MM.1S (cell line): ENCODE measurements at regions not wholly inside any gene's neighbourhood (a gene's known extent, or its start where the extent isn't known, plus 50 kb on each side); places are given as distances from the start of the nearest gene placed in this dataset.

Source experiments
- EZH2 ChIP-seq: fragments of 300-600 bp; sonication (generic); optimal IDR thresholded peaks from 2 replicates; pipeline ENCODE3; 2017; ENCODE audit warnings: low read depth, mild to moderate bottlenecking, antibody characterized with exemption, low read length, mixed read lengths
- TF ChIP-seq, protein P1 (sequence below): fragments of 300-600 bp; sonication (generic); IDR thresholded peaks from 2 replicates; pipeline ENCODE4 v1.5.1; 2016; ENCODE audit warnings: antibody characterized with exemption, low read length, mixed read lengths

DNA sequence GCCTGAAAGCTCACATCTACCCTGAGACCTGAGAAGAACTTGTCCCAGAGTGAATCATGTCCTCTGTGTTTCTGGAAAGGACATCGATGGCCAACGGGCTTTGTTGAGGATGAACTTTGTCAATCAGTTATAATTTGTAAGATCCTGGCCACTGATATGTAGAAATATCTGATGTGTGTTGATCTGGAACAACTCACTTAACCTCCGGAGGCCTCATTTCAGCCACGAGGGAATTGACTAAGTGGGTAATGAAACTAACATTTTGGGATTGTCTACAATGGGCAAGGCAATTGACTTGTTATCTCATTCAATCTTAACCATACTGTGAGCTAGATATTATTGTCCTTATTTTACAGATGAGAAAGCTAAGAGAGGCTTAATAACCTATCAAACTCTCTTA, 468.1 kb upstream of the NRP1 start:
- TF ChIP-seq, protein P1, sequence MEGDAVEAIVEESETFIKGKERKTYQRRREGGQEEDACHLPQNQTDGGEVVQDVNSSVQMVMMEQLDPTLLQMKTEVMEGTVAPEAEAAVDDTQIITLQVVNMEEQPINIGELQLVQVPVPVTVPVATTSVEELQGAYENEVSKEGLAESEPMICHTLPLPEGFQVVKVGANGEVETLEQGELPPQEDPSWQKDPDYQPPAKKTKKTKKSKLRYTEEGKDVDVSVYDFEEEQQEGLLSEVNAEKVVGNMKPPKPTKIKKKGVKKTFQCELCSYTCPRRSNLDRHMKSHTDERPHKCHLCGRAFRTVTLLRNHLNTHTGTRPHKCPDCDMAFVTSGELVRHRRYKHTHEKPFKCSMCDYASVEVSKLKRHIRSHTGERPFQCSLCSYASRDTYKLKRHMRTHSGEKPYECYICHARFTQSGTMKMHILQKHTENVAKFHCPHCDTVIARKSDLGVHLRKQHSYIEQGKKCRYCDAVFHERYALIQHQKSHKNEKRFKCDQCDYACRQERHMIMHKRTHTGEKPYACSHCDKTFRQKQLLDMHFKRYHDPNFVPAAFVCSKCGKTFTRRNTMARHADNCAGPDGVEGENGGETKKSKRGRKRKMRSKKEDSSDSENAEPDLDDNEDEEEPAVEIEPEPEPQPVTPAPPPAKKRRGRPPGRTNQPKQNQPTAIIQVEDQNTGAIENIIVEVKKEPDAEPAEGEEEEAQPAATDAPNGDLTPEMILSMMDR: no peak
- TF ChIP-seq EZH2: no peak
